Ascending aorta (tissue), 2 donors: ENCODE measurements at regions not wholly inside any gene's neighbourhood (a gene's known extent, or its start where the extent isn't known, plus 50 kb on each side); places are given as distances from the start of the nearest gene placed in this dataset.

ENCODE experiments used
- DNase-seq, 2 donors: peaks; one replicate each; pipeline ENCODE4 v3.0.0-alpha.2; 2019; ENCODE audit warnings: low spot score in 2 of 2
- H3K27ac ChIP-seq, 2 donors: fragments of 200-600 bp; sonication (generic); one replicate each; pipeline ENCODE4 v1.5.1; 2016 to 2017; ENCODE audit warnings: mild to moderate bottlenecking in 1 of 2
- H3K27me3 ChIP-seq: fragments of 200-600 bp; sonication (generic); one replicate; pipeline ENCODE4 v1.5.1; 2017
- H3K36me3 ChIP-seq, 2 donors: fragments of 200-600 bp; sonication (generic); one replicate each; pipeline ENCODE4 v1.5.1; 2016
- H3K4me1 ChIP-seq, 2 donors: fragments of 200-600 bp; sonication (generic); one replicate each; pipeline ENCODE4 v1.5.1; 2016 to 2017; ENCODE audit warnings: mild to moderate bottlenecking in 1 of 2
- H3K4me3 ChIP-seq, 2 donors: fragments of 200-600 bp; sonication (generic); one replicate each; pipeline ENCODE4 v1.5.1; 2016 to 2017; ENCODE audit warnings: mild to moderate bottlenecking in 1 of 2
- H3K9me3 ChIP-seq, 2 donors: fragments of 200-600 bp; sonication (generic); one replicate each; pipeline ENCODE4 v1.5.1; 2016
- CTCF ChIP-seq, 3 experiments: fragments of 200-600 bp in 2 of 3; fragments of 450-650 bp in 1 of 3; sonication (generic) in 2 of 3; IDR thresholded peaks; one replicate each; pipeline ENCODE4 v1.5.1; 2016 to 2019; ENCODE audit warnings: antibody characterized with exemption in 3 of 3, mild to moderate bottlenecking in 1 of 3, moderate library complexity in 1 of 3
- intact Hi-C: fragments of 100-400 bp; cut with DNase I; formaldehyde crosslinking; loops from one replicate; pipeline ENCODE4 v1.15.1; 2023

- H3K27me3 ChIP-seq, result no peaks in the 10 kb centered on the region
- H3K9me3 ChIP-seq, result no peaks in the 10 kb centered on the region
- no peak for TF ChIP-seq CTCF (IDR thresholded peaks at IDR 0.05)
- intact Hi-C loops, result loop anchor here (5.0 kb wide), 2 partner anchors 66 to 169 kb away; partner anchors contain the start of gene MED21
- peak overlapping the region; percentile 92 to 95 for H3K27ac ChIP-seq
- H3K4me1 ChIP-seq, result peaks cover 20 to 75% of the 10 kb centered on the region in 2 donors
- H3K36me3 ChIP-seq, result no peaks in the 10 kb centered on the region
- H3K4me3 ChIP-seq, result no peak overlapping the region
- no peak for DNase-seq
These were observed 52.6 kb upstream of the STK38L start for GRCh38 chr12:27191531-27191930.

DNA sequence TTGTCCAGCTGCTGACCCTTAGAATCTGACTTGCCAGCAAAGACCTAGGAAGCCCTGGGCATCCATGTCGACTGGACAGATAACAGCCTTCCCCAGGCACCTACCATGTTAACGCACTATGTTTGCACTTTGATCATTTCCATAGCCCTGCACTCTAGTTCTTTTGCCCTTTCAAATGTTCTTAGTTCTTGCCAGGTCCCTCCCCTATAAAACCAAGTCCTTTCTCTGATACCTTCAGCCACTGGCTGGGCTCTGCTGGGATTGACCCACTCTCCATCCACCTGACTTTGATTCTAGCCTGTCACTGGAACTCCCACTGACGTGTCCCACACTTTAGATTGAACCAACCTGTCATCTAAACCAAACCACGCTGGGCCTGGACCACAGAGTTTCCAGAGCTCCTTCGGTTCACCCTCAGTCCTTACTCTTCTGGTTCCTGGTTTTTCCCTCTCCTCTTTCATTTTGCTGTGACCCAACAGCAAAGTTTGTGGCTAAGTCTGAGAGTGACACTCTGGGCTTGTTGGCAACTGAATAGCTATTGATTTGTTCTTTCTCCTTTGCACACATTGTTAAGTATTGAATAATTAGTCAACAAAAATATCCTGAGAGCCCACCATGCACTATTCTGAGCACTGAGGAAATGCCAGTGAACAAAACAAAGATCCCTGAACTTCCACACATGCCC, 51.8 kb upstream of the STK38L start:
- intact Hi-C loops, result loop anchor here (2.0 to 5.0 kb wide), 4 partner anchors 13 to 170 kb away; partner anchors contain the start of genes MED21 and STK38L
- H3K4me3 ChIP-seq, result no peak overlapping the region
- no peak for TF ChIP-seq CTCF (IDR thresholded peaks at IDR 0.05)
- H3K9me3 ChIP-seq, result no peaks in the 10 kb centered on the region
- H3K4me1 ChIP-seq, result peaks cover 16 to 69% of the 10 kb centered on the region in 2 donors
- DNase-seq, result no peak
- H3K36me3 ChIP-seq, result no peaks in the 10 kb centered on the region
- peak overlapping the region; percentile 92 to 95 for H3K27ac ChIP-seq
- no peaks in the 10 kb centered on the region for H3K27me3 ChIP-seq

DNA sequence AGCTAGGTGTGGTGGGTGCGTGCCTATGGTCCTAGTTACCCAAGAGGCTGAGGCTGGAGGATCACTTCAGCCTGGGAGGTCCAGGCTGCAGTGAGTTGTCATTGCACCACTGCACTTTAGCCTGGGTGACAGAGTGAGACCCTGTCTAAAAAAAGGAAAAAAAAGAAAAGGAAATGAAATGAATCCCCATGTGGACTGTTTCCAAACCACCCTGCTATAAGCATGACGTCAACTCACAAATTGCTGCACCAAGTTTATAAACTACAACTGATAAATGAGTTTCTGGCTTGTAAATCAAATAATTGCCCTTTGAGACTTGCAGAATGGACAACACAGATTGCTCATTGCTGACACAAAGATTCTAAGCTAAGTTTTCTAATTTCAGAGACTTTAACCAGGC, 51.0 kb upstream of the STK38L start:
- Histone ChIP-seq H3K36me3 (no peaks in the 10 kb centered on the region), H3K4me1 (peaks cover 12 to 69% of the 10 kb centered on the region in 2 donors), H3K27ac (peak overlapping the region; percentile 92 to 95), H3K27me3 (no peaks in the 10 kb centered on the region), H3K9me3 (no peaks in the 10 kb centered on the region), H3K4me3 (no peak overlapping the region)
- TF ChIP-seq CTCF (IDR thresholded peaks at IDR 0.05), result no peak
- intact Hi-C loops, result loop anchor here (2.0 to 5.0 kb wide), 4 partner anchors 14 to 171 kb away; partner anchors contain the start of genes MED21 and STK38L
- DNase-seq, result peak in 1 of 2 donors; percentile 76

- no peak overlapping the region for H3K4me3 ChIP-seq
- peak in 2 of 3 experiments; percentile 5 to 31 for TF ChIP-seq CTCF (IDR thresholded peaks at IDR 0.05)
- peaks cover 14 to 71% of the 10 kb centered on the region in 2 donors for H3K4me1 ChIP-seq
- no peaks in the 10 kb centered on the region for H3K36me3 ChIP-seq
- peak overlapping the region; percentile 92 to 95 for H3K27ac ChIP-seq
- intact Hi-C loops, result loop anchor here (2.0 to 5.0 kb wide), 4 partner anchors 15 to 172 kb away; partner anchors contain the start of genes MED21 and STK38L
- DNase-seq, result peak; percentile 59 to 93
- no peaks in the 10 kb centered on the region for H3K27me3 ChIP-seq
- no peaks in the 10 kb centered on the region for H3K9me3 ChIP-seq
These were observed 50.1 kb upstream of the STK38L start for GRCh38 chr12:27193854-27194544.
